HCT116 (cell line): ENCODE measurements at regions not wholly inside any gene's neighbourhood (a gene's known extent, or its start where the extent isn't known, plus 50 kb on each side); places are given as distances from the start of the nearest gene placed in this dataset.

Experiments
- CTCF ChIP-seq, 3 experiments: fragments of 200-600 bp in 1 of 3; sonication (generic) in 1 of 3; IDR thresholded peaks in 2 of 3; conservative IDR thresholded peaks in 1 of 3; 2 replicates each; pipeline ENCODE4 v1.5.1; 2012 to 2017; ENCODE audit warnings: low read depth in 2 of 3, low read length in 2 of 3, antibody characterized with exemption in 1 of 3, borderline replicate concordance in 1 of 3, control low read depth in 1 of 3, mild to moderate bottlenecking in 1 of 3, mixed read lengths in 1 of 3, mixed run types in 1 of 3, moderate library complexity in 1 of 3; ENCODE audit not compliant: insufficient read depth in 1 of 3
- ELF1 ChIP-seq: IDR thresholded peaks from 2 replicates; pipeline ENCODE4 v1.6.1; 2012; ENCODE audit warnings: low read depth, borderline replicate concordance
- EZH2phosphoT487 ChIP-seq: fragments of 200-600 bp; IDR thresholded peaks from 2 replicates; pipeline ENCODE4 v1.6.1; 2018; ENCODE audit warnings: antibody characterized with exemption, borderline replicate concordance
- POLR2A ChIP-seq: IDR thresholded peaks from 2 replicates; pipeline ENCODE4 v1.7.0; 2011; ENCODE audit warnings: borderline replicate concordance; ENCODE audit not compliant: insufficient read depth, insufficient read length; ENCODE audit errors: extremely low read depth
- POLR2AphosphoS5 ChIP-seq: IDR thresholded peaks from 2 replicates; pipeline ENCODE4 v1.6.1; 2011; ENCODE audit warnings: mild to moderate bottlenecking, low read depth, low read length, moderate library complexity
- TCF7L2 ChIP-seq: IDR thresholded peaks from 2 replicates; pipeline ENCODE4 v1.7.0; 2011; ENCODE audit warnings: borderline replicate concordance, inconsistent platforms; ENCODE audit not compliant: insufficient read depth, insufficient read length; ENCODE audit errors: extremely low read depth
- YY1 ChIP-seq: IDR thresholded peaks from 2 replicates; pipeline ENCODE4 v1.6.1; 2011; ENCODE audit warnings: low read length, low read depth, moderate library complexity, mild to moderate bottlenecking; ENCODE audit not compliant: insufficient replicate concordance; ENCODE audit errors: extremely low read depth
- TF ChIP-seq, protein P1 (sequence below): IDR thresholded peaks from 2 replicates; pipeline ENCODE4 v1.6.1; 2012
- TF ChIP-seq, protein P2 (sequence below): IDR thresholded peaks from 2 replicates; pipeline ENCODE4 v1.6.1; 2011; ENCODE audit warnings: mild to moderate bottlenecking, low read length, moderate library complexity; ENCODE audit not compliant: insufficient replicate concordance; ENCODE audit errors: extremely low read depth

- TF ChIP-seq POLR2AphosphoS5 (no peak), CTCF (IDR thresholded peaks at IDR 0.05 in 2 of 3, conservative IDR thresholded peaks at IDR 0.05 in 1 of 3; ENCODE audit: borderline replicate concordance in 1 of 3, insufficient read depth in 1 of 3, low read depth in 2 of 3, low read length in 2 of 3) (no peak), EZH2phosphoT487 (no peak), YY1 (no peak), ELF1 (no peak), POLR2A (no peak), TCF7L2 (no peak)
- TF ChIP-seq, protein P1, sequence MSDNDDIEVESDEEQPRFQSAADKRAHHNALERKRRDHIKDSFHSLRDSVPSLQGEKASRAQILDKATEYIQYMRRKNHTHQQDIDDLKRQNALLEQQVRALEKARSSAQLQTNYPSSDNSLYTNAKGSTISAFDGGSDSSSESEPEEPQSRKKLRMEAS: no peak
- TF ChIP-seq, protein P2, sequence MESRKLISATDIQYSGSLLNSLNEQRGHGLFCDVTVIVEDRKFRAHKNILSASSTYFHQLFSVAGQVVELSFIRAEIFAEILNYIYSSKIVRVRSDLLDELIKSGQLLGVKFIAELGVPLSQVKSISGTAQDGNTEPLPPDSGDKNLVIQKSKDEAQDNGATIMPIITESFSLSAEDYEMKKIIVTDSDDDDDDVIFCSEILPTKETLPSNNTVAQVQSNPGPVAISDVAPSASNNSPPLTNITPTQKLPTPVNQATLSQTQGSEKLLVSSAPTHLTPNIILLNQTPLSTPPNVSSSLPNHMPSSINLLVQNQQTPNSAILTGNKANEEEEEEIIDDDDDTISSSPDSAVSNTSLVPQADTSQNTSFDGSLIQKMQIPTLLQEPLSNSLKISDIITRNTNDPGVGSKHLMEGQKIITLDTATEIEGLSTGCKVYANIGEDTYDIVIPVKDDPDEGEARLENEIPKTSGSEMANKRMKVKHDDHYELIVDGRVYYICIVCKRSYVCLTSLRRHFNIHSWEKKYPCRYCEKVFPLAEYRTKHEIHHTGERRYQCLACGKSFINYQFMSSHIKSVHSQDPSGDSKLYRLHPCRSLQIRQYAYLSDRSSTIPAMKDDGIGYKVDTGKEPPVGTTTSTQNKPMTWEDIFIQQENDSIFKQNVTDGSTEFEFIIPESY: no peak
Observed at GRCh38 chr20:60171313-60171712, 213.1 kb downstream of the CDH26 start.
